Gastrocnemius medialis (tissue), 4 donors: ENCODE measurements at regions not wholly inside any gene's neighbourhood (a gene's known extent, or its start where the extent isn't known, plus 50 kb on each side); places are given as distances from the start of the nearest gene placed in this dataset.

Source experiments
- ATAC-seq, 2 donors: fragments of 150-250 bp; one replicate each; pipeline ENCODE4 v1.9.1; 2016
- DNase-seq, 2 donors: peaks; one replicate each; pipeline ENCODE4 v3.0.0-alpha.2; 2019
- H3K27ac ChIP-seq, 4 donors: fragments of 200-600 bp; sonication (generic); 1 replicate in 1 of 4; 2 replicates in 3 of 4; pipeline ENCODE4 v1.5.1; 2016 to 2018; ENCODE audit warnings: mild to moderate bottlenecking in 2 of 4, moderate library complexity in 1 of 4
- H3K27me3 ChIP-seq, 3 donors: fragments of 200-600 bp; sonication (generic) in 2 of 3; 1 replicate in 1 of 3; 2 replicates in 2 of 3; pipeline versions ENCODE4 v1.5.1 to v1.6.0; 2016 to 2019; ENCODE audit warnings: mild to moderate bottlenecking in 1 of 3, moderate library complexity in 1 of 3
- H3K36me3 ChIP-seq, 2 donors: fragments of 200-600 bp; sonication (generic) in 1 of 2; one replicate each; pipeline ENCODE4 v1.5.1; 2017 to 2018
- H3K4me1 ChIP-seq, 2 donors: fragments of 200-600 bp; sonication (generic) in 1 of 2; one replicate each; pipeline ENCODE4 v1.5.1; 2016 to 2017; ENCODE audit warnings: mild to moderate bottlenecking in 2 of 2
- H3K4me3 ChIP-seq, 4 donors: fragments of 200-600 bp; sonication (generic) in 3 of 4; 1 replicate in 1 of 4; 2 replicates in 3 of 4; pipeline ENCODE4 v1.5.1; 2016 to 2019; ENCODE audit warnings: mild to moderate bottlenecking in 2 of 4
- H3K9me3 ChIP-seq, 3 donors: fragments of 200-600 bp; sonication (generic) in 2 of 3; 1 replicate in 1 of 3; 2 replicates in 2 of 3; pipeline ENCODE4 v1.5.1; 2016 to 2019
- CTCF ChIP-seq, 5 experiments: fragments of 450-650 bp in 3 of 5; fragments of 200-600 bp in 2 of 5; sonication (generic) in 2 of 5; IDR thresholded peaks in 4 of 5; conservative IDR thresholded peaks in 1 of 5; 1 replicate in 4 of 5; 2 replicates in 1 of 5; pipeline ENCODE4 v1.5.1; 2016 to 2019; ENCODE audit warnings: antibody characterized with exemption in 5 of 5, mild to moderate bottlenecking in 3 of 5, moderate library complexity in 3 of 5
- POLR2A ChIP-seq, 2 donors: fragments of 450-650 bp; IDR thresholded peaks; one replicate each; pipeline ENCODE4 v1.6.1; 2017; ENCODE audit warnings: antibody characterized with exemption in 2 of 2, mild to moderate bottlenecking in 2 of 2, moderate library complexity in 2 of 2
- in situ Hi-C, 4 donors: fragments of 200-750 bp; cut with MboI; loops; one replicate each; pipeline versions ENCODE4 v1.15.0 to v1.8.0; 2017; ENCODE audit warnings: low sequenced_read_pairs in 4 of 4
- intact Hi-C: fragments of 100-400 bp; cut with DNase I; formaldehyde crosslinking; loops from one replicate; pipeline ENCODE4 v1.15.1; 2023; ENCODE audit warnings: low total_unique reads

- DNase-seq (no peak), ATAC-seq (no peak)
- Histone ChIP-seq H3K27me3 (no peaks in the 10 kb centered on the region), H3K4me1 (no peaks in the 10 kb centered on the region), H3K27ac (no peak overlapping the region), H3K36me3 (peaks cover 0 to 17% of the 10 kb centered on the region in 2 donors), H3K4me3 (no peak overlapping the region), H3K9me3 (no peaks in the 10 kb centered on the region)
- intact Hi-C loops (no loop called here), in situ Hi-C loops (no loop called here)
- no peak for TF ChIP-seq POLR2A (IDR thresholded peaks at IDR 0.05)
- no peak for TF ChIP-seq CTCF (IDR thresholded peaks at IDR 0.05 in 4 of 5, conservative IDR thresholded peaks at IDR 0.05 in 1 of 5)
Observed at GRCh38 chr6:154942770-154943169, 52.3 kb upstream of the TIAM2 start.

GRCh38 chr6:154945271-154945890 lies 49.7 kb upstream of the TIAM2 start:
- no peak for TF ChIP-seq CTCF (IDR thresholded peaks at IDR 0.05 in 4 of 5, conservative IDR thresholded peaks at IDR 0.05 in 1 of 5)
- no peak for TF ChIP-seq POLR2A (IDR thresholded peaks at IDR 0.05)
- no peak overlapping the region for H3K27ac ChIP-seq
- H3K9me3 ChIP-seq, result no peaks in the 10 kb centered on the region
- intact Hi-C loops, result no loop called here
- H3K4me1 ChIP-seq, result no peaks in the 10 kb centered on the region
- in situ Hi-C loops, result no loop called here
- H3K36me3 ChIP-seq, result peaks cover 0 to 17% of the 10 kb centered on the region in 2 donors
- H3K27me3 ChIP-seq, result no peaks in the 10 kb centered on the region
- DNase-seq (no peak), ATAC-seq (no peak)
- no peak overlapping the region for H3K4me3 ChIP-seq
